Keratinocyte (primary cell): ENCODE measurements at regions not wholly inside any gene's neighbourhood (a gene's known extent, or its start where the extent isn't known, plus 50 kb on each side); places are given as distances from the start of the nearest gene placed in this dataset.

ENCODE experiments used
- EZH2 ChIP-seq: IDR thresholded peaks from one replicate; pipeline ENCODE4 v1.6.1; 2012; ENCODE audit warnings: inconsistent platforms, mild to moderate bottlenecking, low read length, moderate library complexity
- TF ChIP-seq, protein P1 (sequence below), 3 experiments: IDR thresholded peaks in 1 of 3; conservative IDR thresholded peaks in 1 of 3; optimal IDR thresholded peaks in 1 of 3; 2 replicates in 2 of 3; 3 replicates in 1 of 3; pipeline versions ENCODE3 to v1.5.1; 2011; ENCODE audit warnings: low read length in 3 of 3, mild to moderate bottlenecking in 3 of 3, moderate library complexity in 2 of 3, control low read depth in 1 of 3, inconsistent platforms in 1 of 3; ENCODE audit not compliant: insufficient read depth in 2 of 3; ENCODE audit errors: extremely low read depth in 1 of 3

DNA sequence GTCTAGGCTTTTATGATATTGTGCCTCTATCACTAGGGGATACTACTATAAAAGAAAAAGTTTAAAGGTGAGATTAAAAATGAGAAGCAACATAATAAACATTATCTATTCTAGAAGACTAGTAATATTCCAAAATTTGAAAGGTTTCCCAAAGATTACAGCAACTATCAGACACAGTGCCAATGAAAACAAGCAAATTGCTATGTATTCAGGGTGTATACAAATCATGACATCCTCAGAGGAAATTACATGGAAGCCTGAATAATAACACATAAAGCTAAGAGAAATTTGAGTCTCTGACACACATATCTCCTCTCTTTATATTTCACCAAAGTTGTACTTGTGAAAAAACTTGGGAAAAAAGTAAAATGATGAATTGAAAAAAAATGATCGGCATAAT is 327.0 kb downstream of the SEC23A start:
- TF ChIP-seq, protein P1, sequence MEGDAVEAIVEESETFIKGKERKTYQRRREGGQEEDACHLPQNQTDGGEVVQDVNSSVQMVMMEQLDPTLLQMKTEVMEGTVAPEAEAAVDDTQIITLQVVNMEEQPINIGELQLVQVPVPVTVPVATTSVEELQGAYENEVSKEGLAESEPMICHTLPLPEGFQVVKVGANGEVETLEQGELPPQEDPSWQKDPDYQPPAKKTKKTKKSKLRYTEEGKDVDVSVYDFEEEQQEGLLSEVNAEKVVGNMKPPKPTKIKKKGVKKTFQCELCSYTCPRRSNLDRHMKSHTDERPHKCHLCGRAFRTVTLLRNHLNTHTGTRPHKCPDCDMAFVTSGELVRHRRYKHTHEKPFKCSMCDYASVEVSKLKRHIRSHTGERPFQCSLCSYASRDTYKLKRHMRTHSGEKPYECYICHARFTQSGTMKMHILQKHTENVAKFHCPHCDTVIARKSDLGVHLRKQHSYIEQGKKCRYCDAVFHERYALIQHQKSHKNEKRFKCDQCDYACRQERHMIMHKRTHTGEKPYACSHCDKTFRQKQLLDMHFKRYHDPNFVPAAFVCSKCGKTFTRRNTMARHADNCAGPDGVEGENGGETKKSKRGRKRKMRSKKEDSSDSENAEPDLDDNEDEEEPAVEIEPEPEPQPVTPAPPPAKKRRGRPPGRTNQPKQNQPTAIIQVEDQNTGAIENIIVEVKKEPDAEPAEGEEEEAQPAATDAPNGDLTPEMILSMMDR (optimal IDR thresholded peaks at IDR 0.05 in 1 of 3, IDR thresholded peaks at IDR 0.05 in 1 of 3, conservative IDR thresholded peaks at IDR 0.05 in 1 of 3; ENCODE audit: extremely low read depth in 1 of 3, insufficient read depth in 2 of 3, low read length in 3 of 3) = no peak
- no peak for TF ChIP-seq EZH2
